Skin of body (tissue), 1 donor: ENCODE measurements at regions not wholly inside any gene's neighbourhood (a gene's known extent, or its start where the extent isn't known, plus 50 kb on each side); places are given as distances from the start of the nearest gene placed in this dataset.

Experiments used
- DNase-seq: peaks from one replicate; lab custom pipeline; 2025; lab: John Stamatoyannopoulos, UW

DNA sequence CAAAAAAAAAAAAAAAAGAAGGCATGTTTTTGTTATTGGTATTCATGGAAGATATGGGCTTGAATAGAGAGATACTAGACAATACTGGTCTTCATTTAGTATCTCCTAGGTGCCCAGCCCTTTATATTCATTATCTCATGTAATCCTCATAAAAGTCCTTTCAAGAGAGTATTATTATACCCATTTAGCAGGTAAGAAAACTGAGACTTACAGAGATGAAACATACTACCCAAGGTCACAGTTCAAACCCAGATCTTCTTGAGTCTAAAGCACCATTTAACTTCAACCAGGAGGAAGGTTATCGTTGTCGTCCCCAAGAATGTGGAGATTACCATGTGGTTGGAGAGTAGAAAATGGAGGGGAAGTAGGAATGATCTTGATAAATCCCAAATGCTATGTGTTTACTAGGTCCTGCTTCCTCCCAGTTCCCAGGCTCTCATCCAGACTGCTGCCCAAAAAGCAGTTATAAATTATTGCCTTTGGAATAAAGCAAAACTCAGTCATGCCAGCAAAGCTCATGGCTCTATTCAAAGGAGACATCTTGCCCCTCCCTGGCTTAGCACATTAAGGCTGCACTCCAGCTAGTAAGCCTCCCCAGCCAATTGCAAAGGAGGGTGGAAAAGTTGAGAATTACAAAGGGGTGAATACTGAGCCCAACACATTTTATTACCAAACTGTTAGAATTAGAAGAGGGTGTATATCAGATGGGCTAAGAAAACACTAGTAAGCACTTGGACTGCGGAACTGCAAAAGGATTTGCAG lies 163.9 kb downstream of the PIK3R1 start:
- DNase-seq: peak; percentile 29

DNA sequence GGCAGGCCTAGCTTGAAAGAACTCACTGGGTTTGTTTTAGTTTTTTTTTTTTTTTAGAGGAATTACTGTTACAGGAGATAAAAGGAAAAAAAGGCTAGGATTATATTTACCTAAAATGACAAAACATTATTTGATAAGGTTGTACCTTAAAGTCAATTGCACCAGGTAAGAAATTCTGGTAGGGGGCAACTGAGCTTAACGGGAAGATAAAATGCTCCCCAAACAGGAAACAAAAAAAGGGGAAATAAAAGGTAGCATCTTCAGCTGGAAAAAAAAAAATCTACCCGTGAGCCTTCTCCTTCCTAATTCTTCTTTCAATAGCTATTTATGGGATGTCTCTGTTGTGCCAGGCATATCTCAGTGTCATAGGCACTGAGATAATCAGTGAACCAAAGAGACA lies 164.5 kb downstream of the PIK3R1 start:
- DNase-seq: no peak

- DNase-seq: no peak
These were observed 165.5 kb downstream of the PIK3R1 start for GRCh38 chr5:68381060-68381459.

DNA sequence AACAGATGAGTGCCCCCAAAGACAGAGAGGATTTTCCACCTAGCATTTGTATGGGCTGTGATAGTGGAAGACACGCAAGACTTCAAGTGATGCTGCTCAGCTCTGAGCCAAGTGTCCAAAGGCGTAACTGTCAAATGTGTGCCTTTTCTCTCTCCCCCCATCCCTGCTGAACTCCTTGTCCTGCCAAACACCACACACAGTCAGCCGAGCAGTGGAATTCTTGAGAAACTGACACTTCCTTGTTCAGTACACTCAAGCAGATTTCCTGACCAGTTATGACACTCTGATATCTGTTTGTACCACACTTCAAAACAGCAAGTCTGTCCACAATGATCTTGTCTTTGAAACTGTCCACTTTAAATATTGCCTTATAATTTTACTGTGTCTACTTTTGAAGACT lies 166.4 kb downstream of the PIK3R1 start:
- DNase-seq: no peak

GRCh38 chr5:68382640-68383039 lies 167.1 kb downstream of the PIK3R1 start:
- DNase-seq: no peak

DNA sequence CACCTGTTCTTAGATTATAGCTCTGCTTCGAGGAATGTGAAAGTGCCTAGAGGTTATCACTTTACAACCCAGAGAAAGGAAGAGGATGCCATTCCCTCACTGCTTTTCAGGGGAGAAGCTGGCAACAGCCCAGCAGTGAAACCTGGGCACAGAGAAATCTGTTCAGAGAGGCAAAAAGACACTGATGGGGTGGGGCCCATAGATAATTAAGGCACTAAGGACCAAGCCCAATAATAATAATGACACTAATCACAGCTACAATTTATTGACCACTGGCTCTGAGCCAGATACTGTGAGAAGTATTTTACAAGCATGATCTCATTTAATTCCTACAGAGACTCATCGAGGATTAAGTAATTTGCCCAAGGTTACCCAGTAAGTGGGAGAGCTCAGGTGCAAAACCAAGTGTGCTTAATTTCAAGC lies 168.3 kb downstream of the PIK3R1 start:
- no peak for DNase-seq

DNA sequence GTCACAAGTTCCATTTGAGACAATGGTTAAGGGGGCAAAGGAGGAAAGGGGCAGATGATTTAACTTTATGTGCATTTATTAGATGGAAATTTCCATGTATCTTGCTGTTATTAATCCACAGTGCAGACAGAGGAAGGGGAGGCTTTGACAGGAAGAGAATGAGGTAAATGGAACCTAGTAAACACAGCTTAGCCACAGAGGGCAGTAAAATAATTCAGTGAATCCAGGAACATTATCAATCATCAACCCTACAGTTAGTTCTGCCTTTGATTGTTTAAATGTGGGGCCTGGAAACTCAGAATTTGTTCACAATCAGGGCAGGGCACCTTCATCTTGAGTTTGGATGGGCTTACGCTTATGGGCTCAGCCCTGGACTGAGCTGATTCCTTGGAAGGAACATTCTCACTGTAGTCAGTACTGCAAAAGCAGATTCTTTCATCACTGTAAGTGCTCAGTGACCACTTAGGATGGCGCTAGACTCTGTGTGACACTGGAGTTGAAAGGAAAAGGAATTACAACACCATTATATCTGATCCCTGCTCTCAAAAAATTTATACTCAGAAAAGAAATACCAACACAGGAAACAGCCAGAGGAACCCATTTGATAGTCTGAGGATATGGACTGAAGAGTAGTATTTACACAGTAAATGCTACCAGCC lies 169.5 kb downstream of the PIK3R1 start:
- DNase-seq: no peak

- no peak for DNase-seq
These were observed 170.4 kb downstream of the PIK3R1 start for GRCh38 chr5:68385936-68386335.

DNA sequence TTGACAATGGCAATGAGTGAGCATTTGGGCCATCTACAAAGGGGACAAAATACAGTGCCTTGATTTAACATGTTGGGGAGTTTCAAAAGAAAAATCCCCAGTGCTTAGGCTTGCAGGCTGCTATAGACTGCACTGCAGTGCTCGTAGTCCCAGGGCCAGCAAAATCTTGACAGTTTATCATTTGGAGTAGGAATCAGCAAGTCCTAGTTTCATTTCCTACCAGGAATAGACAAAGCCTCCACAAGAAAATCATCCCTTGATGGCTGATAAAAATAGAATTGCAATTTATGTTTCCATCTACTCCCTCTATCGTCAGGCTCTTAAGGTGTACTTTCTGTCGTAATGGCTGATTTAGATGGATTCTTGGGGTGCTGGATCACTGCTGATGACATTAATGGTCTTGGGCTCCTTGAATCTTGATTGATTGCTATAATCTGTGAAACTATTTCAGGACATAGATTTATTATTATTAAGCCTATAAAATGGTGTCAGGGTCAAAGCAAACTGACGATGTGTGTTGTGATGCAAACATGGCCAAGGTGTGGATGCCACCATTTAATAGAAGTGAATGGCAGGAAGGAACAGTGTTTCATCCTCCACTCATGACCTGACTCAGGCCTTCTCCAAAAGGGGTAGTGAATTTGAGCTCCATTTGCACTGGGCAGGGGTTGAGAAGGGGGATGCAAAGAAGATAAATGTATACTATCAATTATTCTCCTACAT lies 171.7 kb downstream of the PIK3R1 start:
- DNase-seq: no peak

DNA sequence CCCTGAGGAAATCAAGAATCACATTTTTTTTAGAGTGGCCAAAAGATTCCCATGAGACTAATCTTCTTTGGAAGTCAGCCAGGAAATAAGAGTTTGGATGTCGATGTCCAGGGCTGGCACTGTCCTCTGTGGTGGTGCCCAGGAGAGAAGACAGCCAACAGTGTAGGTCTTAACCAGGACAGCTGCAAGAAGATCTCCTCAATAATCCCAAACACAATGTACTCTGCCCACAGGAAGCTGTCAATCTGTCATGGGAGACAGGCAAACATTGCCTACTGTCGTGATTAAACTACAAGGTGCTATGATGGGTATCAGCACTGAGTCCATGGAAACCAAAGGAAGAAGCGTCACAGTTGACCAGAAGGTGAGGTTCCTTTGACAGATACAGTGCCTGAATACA lies 174.1 kb downstream of the PIK3R1 start:
- no peak for DNase-seq

DNA sequence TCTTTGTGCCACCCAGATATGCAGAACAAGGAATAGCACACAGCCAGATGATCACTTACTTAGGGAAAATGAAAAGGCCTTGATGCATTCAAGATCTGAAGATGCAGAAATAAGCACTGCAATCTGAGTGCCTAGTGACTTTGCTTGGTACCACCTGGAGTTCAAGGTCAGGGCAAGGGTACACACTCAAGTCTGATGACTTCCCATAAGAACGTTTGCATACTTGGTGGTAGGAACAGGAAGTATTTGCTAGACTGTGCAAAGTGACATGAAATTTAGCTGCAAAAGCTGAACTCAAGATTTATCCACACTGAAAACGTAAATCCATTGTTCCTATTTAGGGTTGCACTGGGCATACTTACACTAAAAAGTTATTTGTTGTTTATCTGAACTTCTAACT lies 177.1 kb downstream of the PIK3R1 start:
- DNase-seq: no peak

- no peak for DNase-seq
These were observed 179.7 kb downstream of the PIK3R1 start for GRCh38 chr5:68395302-68395701.

DNA sequence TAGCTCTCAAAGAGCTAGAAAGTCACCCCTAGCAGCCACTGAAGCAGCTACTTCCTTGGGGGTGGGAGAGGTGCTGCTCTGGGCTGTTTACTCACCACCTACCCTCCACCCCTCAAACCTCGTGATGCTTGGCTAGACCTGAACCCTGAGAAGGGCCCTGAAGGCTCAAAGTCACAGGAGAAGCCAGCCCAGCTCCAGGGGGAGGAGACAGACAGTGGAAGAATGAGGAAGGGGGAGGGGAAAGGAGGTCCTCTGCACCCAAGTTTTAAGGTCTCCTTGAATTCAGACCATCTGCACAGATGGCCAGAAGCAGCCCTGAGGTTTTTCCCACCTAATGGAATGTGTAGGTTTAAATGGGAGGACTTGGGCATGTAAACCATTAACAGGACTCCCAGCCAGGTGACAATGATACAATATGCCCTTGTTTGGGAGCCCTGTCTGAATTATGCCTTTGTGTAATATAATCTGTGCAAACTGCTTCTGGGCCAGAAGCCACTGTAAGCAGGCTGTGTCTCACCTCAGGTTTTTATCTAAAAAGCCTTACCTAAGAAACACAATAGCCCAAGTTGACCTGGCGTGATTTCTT lies 180.5 kb downstream of the PIK3R1 start:
- no peak for DNase-seq

DNA sequence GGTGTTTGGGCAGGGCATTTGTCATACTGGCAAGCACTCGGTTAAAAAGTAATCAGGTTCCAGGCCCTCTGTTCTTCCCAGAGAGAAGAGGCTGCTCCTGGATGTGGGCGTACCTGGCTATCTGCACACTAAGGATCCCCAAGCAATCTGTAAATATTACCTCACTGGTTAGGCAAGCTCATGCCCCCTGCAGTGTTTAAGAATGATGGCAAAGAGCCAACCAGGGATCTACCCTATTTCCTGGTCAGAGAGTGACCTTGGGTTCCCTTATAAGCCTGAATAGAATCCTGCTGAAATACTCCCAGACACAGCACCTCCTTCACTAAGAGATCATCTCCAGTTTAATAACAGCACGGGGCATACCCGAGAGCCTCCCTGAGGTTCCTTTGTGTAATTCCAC lies 181.2 kb downstream of the PIK3R1 start:
- DNase-seq: no peak

GRCh38 chr5:68398146-68398812 lies 182.7 kb downstream of the PIK3R1 start:
- no peak for DNase-seq

DNA sequence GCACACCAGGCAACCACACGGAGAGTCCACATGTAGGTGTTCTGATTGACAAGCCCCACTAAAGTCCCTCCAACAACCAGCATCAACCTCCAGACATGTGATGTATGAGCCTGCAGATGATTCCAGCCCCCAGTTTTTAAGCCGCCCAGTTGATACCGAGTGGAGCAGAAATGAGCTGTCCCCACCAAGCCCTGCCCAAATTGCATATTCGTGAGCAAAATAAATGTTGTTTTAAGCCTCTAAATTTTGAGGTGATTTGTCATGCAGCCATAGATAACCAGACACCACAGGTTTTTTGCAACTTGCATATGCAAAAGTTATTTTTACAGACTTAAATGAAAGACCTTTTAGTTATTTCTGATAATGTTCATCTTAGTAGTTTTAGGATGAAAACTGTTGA lies 187.7 kb downstream of the PIK3R1 start:
- no peak for DNase-seq

DNA sequence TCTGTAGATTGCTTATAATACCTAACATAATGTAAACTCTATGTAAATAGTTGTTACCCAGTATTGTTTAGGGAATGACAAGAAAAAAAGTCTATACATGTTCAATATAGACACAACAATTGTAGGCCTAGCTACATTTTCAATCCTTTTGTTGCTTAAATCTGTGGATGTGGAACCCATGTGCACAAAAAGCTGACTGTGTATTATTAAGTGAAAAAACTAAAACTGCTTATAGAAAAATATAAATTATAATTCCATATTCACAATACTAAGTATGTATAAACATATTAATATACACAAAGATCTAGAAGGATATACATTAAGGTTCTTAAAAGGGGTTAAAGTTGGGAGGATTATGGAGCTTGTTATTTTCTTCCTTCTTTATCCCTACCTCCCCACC lies 188.7 kb downstream of the PIK3R1 start:
- DNase-seq: no peak

- no peak for DNase-seq
These were observed 189.6 kb downstream of the PIK3R1 start for GRCh38 chr5:68405026-68405684.

GRCh38 chr5:68405784-68406743 lies 190.5 kb downstream of the PIK3R1 start:
- DNase-seq: no peak

- DNase-seq: no peak
These were observed 191.2 kb downstream of the PIK3R1 start for GRCh38 chr5:68406767-68407241.
